ENCODE measurements at regions not wholly inside any gene's neighbourhood (a gene's known extent, or its start where the extent isn't known, plus 50 kb on each side); places are given as distances from the start of the nearest gene placed in this dataset.

- intact Hi-C loops (cut with DNase I; ENCODE audit: low total_unique reads): no loop called here
- no peaks in the 10 kb centered on the region for H3K36me3 ChIP-seq
- TF ChIP-seq POLR2A (IDR thresholded peaks at IDR 0.05) (no peak), CTCF (IDR thresholded peaks at IDR 0.05) (no peak)
- no peak overlapping the region for H3K27ac ChIP-seq
- no peak overlapping the region for H3K4me3 ChIP-seq
- no peaks in the 10 kb centered on the region for H3K9me3 ChIP-seq
- no peaks in the 10 kb centered on the region for H3K4me1 ChIP-seq
- no peaks in the 10 kb centered on the region for H3K27me3 ChIP-seq
- DNase-seq: no peak
Measured at GRCh38 chr6:9335431-9335830, 900.1 kb upstream of the SLC35B3 start.

GRCh38 chr6:9334979-9335378 lies 899.6 kb upstream of the SLC35B3 start:
- TF ChIP-seq POLR2A (IDR thresholded peaks at IDR 0.05) (no peak), CTCF (IDR thresholded peaks at IDR 0.05) (no peak)
- Histone ChIP-seq H3K27ac (no peak overlapping the region), H3K9me3 (no peaks in the 10 kb centered on the region), H3K4me3 (no peak overlapping the region), H3K36me3 (no peaks in the 10 kb centered on the region), H3K27me3 (no peaks in the 10 kb centered on the region), H3K4me1 (no peaks in the 10 kb centered on the region)
- DNase-seq: no peak
- intact Hi-C loops (cut with DNase I; ENCODE audit: low total_unique reads): no loop called here

- no peaks in the 10 kb centered on the region for H3K36me3 ChIP-seq
- TF ChIP-seq CTCF (IDR thresholded peaks at IDR 0.05): no peak
- no peak for TF ChIP-seq POLR2A (IDR thresholded peaks at IDR 0.05)
- intact Hi-C loops (cut with DNase I; ENCODE audit: low total_unique reads): no loop called here
Measured at GRCh38 chr6:9332241-9332780, 897.0 kb upstream of the SLC35B3 start.

GRCh38 chr6:9316831-9317230 lies 881.5 kb upstream of the SLC35B3 start:
- Histone ChIP-seq H3K27me3 (no peaks in the 10 kb centered on the region), H3K9me3 (no peaks in the 10 kb centered on the region), H3K4me1 (no peaks in the 10 kb centered on the region), H3K4me3 (no peak overlapping the region), H3K27ac (no peak overlapping the region), H3K36me3 (no peaks in the 10 kb centered on the region)
- TF ChIP-seq POLR2A (IDR thresholded peaks at IDR 0.05): no peak
- TF ChIP-seq CTCF (IDR thresholded peaks at IDR 0.05): no peak
- intact Hi-C loops (cut with DNase I; ENCODE audit: low total_unique reads): no loop called here
- DNase-seq: no peak

More at GRCh38 chr6:9332241-9332780, 897.0 kb upstream of the SLC35B3 start:
- Histone ChIP-seq H3K9me3 (no peaks in the 10 kb centered on the region), H3K27me3 (no peaks in the 10 kb centered on the region), H3K4me1 (no peaks in the 10 kb centered on the region), H3K27ac (no peak overlapping the region), H3K4me3 (no peak overlapping the region)
- no peak for DNase-seq

- H3K27me3 ChIP-seq: no peaks in the 10 kb centered on the region
- no peaks in the 10 kb centered on the region for H3K4me1 ChIP-seq
- intact Hi-C loops (cut with DNase I; ENCODE audit: low total_unique reads): no loop called here
- H3K9me3 ChIP-seq: no peaks in the 10 kb centered on the region
- H3K36me3 ChIP-seq: no peaks in the 10 kb centered on the region
- no peak overlapping the region for H3K4me3 ChIP-seq
- TF ChIP-seq CTCF (IDR thresholded peaks at IDR 0.05): no peak
- TF ChIP-seq POLR2A (IDR thresholded peaks at IDR 0.05): no peak
- no peak overlapping the region for H3K27ac ChIP-seq
- DNase-seq: no peak
Measured at GRCh38 chr6:9315966-9316650, 880.8 kb upstream of the SLC35B3 start.

Measured in uterus (tissue), 3 donors.